Liver (tissue), 8 donors: ENCODE measurements at regions not wholly inside any gene's neighbourhood (a gene's known extent, or its start where the extent isn't known, plus 50 kb on each side); places are given as distances from the start of the nearest gene placed in this dataset.

ENCODE experiments used
- DNase-seq: peaks from one replicate; pipeline ENCODE4 v3.0.0-alpha.2; 2017; ENCODE audit warnings: low spot score
- H3K27ac ChIP-seq, 2 donors: one replicate each; pipeline ENCODE4 v1.7.0; 2013; ENCODE audit warnings: inconsistent platforms in 2 of 2, low read length in 2 of 2, control low read depth in 1 of 2, low read depth in 1 of 2, mild to moderate bottlenecking in 1 of 2
- H3K27me3 ChIP-seq, 4 donors: one replicate each; pipeline versions ENCODE4 v1.6.1 to v1.7.0; 2013; ENCODE audit warnings: low read length in 3 of 4, inconsistent platforms in 1 of 4, mild to moderate bottlenecking in 1 of 4, moderate library complexity in 1 of 4; ENCODE audit not compliant: control insufficient read depth in 4 of 4, insufficient read depth in 4 of 4
- H3K36me3 ChIP-seq, 4 donors: one replicate each; pipeline versions ENCODE4 v1.6.1 to v1.7.0; 2013; ENCODE audit warnings: low read length in 3 of 4, mild to moderate bottlenecking in 3 of 4, low read depth in 1 of 4, moderate library complexity in 1 of 4; ENCODE audit not compliant: control insufficient read depth in 4 of 4, insufficient read depth in 3 of 4
- H3K4me1 ChIP-seq, 4 donors: one replicate each; pipeline versions ENCODE4 v1.6.1 to v1.7.0; 2013; ENCODE audit warnings: low read length in 3 of 4, mild to moderate bottlenecking in 3 of 4, moderate library complexity in 1 of 4; ENCODE audit not compliant: control insufficient read depth in 4 of 4, insufficient read depth in 4 of 4
- H3K4me3 ChIP-seq, 3 donors: one replicate each; pipeline versions ENCODE4 v1.6.1 to v1.7.0; 2013; ENCODE audit warnings: low read length in 3 of 3, control low read depth in 1 of 3, low read depth in 1 of 3, mild to moderate bottlenecking in 1 of 3
- H3K9ac ChIP-seq, 2 donors: one replicate each; pipeline ENCODE4 v1.7.0; 2013; ENCODE audit warnings: low read length in 2 of 2, mild to moderate bottlenecking in 2 of 2, moderate library complexity in 2 of 2, control low read depth in 1 of 2, low read depth in 1 of 2
- H3K9me3 ChIP-seq, 4 donors: one replicate each; pipeline versions ENCODE4 v1.6.1 to v1.7.0; 2013; ENCODE audit warnings: low read length in 3 of 4; ENCODE audit not compliant: control insufficient read depth in 4 of 4
- CTCF ChIP-seq: fragments of 150-350 bp; IDR thresholded peaks from 2 replicates; pipeline ENCODE4 v1.5.1; 2017; ENCODE audit warnings: improper control_type of control experiment, low read depth, low read length; ENCODE audit not compliant: missing input control
- FOXA1 ChIP-seq: IDR thresholded peaks from 2 replicates; pipeline ENCODE4 v1.6.1; 2016; ENCODE audit warnings: antibody characterized with exemption
- FOXA2 ChIP-seq: IDR thresholded peaks from 2 replicates; pipeline ENCODE4 v1.6.1; 2016; ENCODE audit warnings: antibody characterized with exemption
- GABPA ChIP-seq, 2 donors: IDR thresholded peaks in 1 of 2; conservative IDR thresholded peaks in 1 of 2; 2 replicates each; pipeline ENCODE4 v1.6.1; 2016; ENCODE audit warnings: antibody characterized with exemption in 2 of 2, mild to moderate bottlenecking in 1 of 2, moderate library complexity in 1 of 2
- HNF4G ChIP-seq: IDR thresholded peaks from 2 replicates; pipeline ENCODE4 v1.6.1; 2016; ENCODE audit warnings: antibody characterized with exemption
- JUND ChIP-seq, 2 donors: IDR thresholded peaks; 2 replicates each; pipeline ENCODE4 v1.6.1; 2016; ENCODE audit warnings: antibody characterized with exemption in 2 of 2
- NR2F2 ChIP-seq: IDR thresholded peaks from 2 replicates; pipeline ENCODE4 v1.6.1; 2016; ENCODE audit warnings: antibody characterized with exemption
- RAD21 ChIP-seq, 2 donors: IDR thresholded peaks; 2 replicates each; pipeline ENCODE4 v1.6.1; 2016; ENCODE audit warnings: antibody characterized with exemption in 2 of 2, mild to moderate bottlenecking in 2 of 2
- REST ChIP-seq: IDR thresholded peaks from 2 replicates; pipeline ENCODE4 v1.6.1; 2016; ENCODE audit warnings: antibody characterized with exemption, mild to moderate bottlenecking
- RXRA ChIP-seq, 2 donors: IDR thresholded peaks; 2 replicates each; pipeline ENCODE4 v1.6.1; 2017 to 2018; ENCODE audit warnings: antibody characterized with exemption in 2 of 2, mild to moderate bottlenecking in 1 of 2
- YY1 ChIP-seq: IDR thresholded peaks from 2 replicates; pipeline ENCODE4 v1.6.1; 2016; ENCODE audit warnings: antibody characterized with exemption, mild to moderate bottlenecking
- WGBS: extraction: QIAGEN DNeasy Blood & Tissue Kit; methylation state at CpG from one replicate; pipeline ENCODE4 v1.1.7; 2013; 5-methylcytosine and 5-hydroxymethylcytosine counted together
- TF ChIP-seq, protein P1 (sequence below): IDR thresholded peaks from 2 replicates; pipeline ENCODE4 v1.6.1; 2016; ENCODE audit warnings: antibody characterized with exemption
- TF ChIP-seq, protein P2 (sequence below): IDR thresholded peaks from 2 replicates; pipeline ENCODE4 v1.6.1; 2016; ENCODE audit warnings: antibody characterized with exemption
- donor health status: healthy.
- donor health status: healthy.
- donor health status: healthy.
- donor health status: healthy.
- donor health status: healthy.

GRCh38 chr2:180661686-180662030 lies 318.7 kb upstream of the UBE2E3 start:
- Histone ChIP-seq H3K36me3 (no peaks in the 10 kb centered on the region), H3K4me1 (peaks cover 0 to 13% (median 2%) of the 10 kb centered on the region in 4 donors), H3K27me3 (no peaks in the 10 kb centered on the region), H3K27ac (no peak overlapping the region), H3K9ac (no peak overlapping the region), H3K4me3 (no peak overlapping the region), H3K9me3 (no peaks in the 10 kb centered on the region)
- WGBS: 89% methylated on average over 1 of the region's 1 CpG
- no peak for DNase-seq
- TF ChIP-seq, protein P1, sequence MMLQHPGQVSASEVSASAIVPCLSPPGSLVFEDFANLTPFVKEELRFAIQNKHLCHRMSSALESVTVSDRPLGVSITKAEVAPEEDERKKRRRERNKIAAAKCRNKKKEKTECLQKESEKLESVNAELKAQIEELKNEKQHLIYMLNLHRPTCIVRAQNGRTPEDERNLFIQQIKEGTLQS: no peak
- TF ChIP-seq JUND (IDR thresholded peaks at IDR 0.05): no peak
- TF ChIP-seq YY1: no peak
- TF ChIP-seq RXRA (IDR thresholded peaks at IDR 0.05): no peak

GRCh38 chr2:180660881-180661685 lies 319.3 kb upstream of the UBE2E3 start:
- no peak for DNase-seq
- H3K36me3 ChIP-seq: no peaks in the 10 kb centered on the region
- H3K4me3 ChIP-seq: no peak overlapping the region
- 81% methylated on average over 5 of the region's 5 CpGs for WGBS
- TF ChIP-seq JUND (IDR thresholded peaks at IDR 0.05) (no peak), FOXA2 (no peak), RXRA (IDR thresholded peaks at IDR 0.05) (no peak), GABPA (IDR thresholded peaks at IDR 0.05 in 1 of 2, conservative IDR thresholded peaks at IDR 0.05 in 1 of 2) (no peak), REST (no peak), RAD21 (IDR thresholded peaks at IDR 0.05) (no peak), CTCF (no peak), FOXA1 (no peak), NR2F2 (no peak), HNF4G (no peak)
- TF ChIP-seq, protein P1: no peak
- TF ChIP-seq, protein P2, sequence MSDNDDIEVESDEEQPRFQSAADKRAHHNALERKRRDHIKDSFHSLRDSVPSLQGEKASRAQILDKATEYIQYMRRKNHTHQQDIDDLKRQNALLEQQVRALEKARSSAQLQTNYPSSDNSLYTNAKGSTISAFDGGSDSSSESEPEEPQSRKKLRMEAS: no peak
- H3K27me3 ChIP-seq: no peaks in the 10 kb centered on the region
- H3K9me3 ChIP-seq: no peaks in the 10 kb centered on the region
- H3K27ac ChIP-seq: no peak overlapping the region
- no peak overlapping the region for H3K9ac ChIP-seq
- peaks cover 0 to 13% (median 2%) of the 10 kb centered on the region in 4 donors for H3K4me1 ChIP-seq
